Erythroblast (primary cell): ENCODE measurements at regions not wholly inside any gene's neighbourhood (a gene's known extent, or its start where the extent isn't known, plus 50 kb on each side); places are given as distances from the start of the nearest gene placed in this dataset.

ENCODE experiments used
- DNase-seq, 2 experiments: peaks; one replicate each; lab custom pipeline; 2025; lab: John Stamatoyannopoulos, UW
- GATA1 ChIP-seq: IDR thresholded peaks from 2 replicates; pipeline ENCODE4 v1.6.1; 2011; ENCODE audit warnings: low read depth, mild to moderate bottlenecking, control low read depth, low read length, moderate library complexity
- POLR2A ChIP-seq: IDR thresholded peaks from 2 replicates; pipeline ENCODE4 v1.6.1; 2011; ENCODE audit warnings: mild to moderate bottlenecking, low read length

- no peak for TF ChIP-seq GATA1
- no peak for TF ChIP-seq POLR2A
- DNase-seq, result no peak
These were observed 245.4 kb downstream of the DIO2 start for GRCh38 chr14:79965896-79966295.

GRCh38 chr14:79961197-79961596, 250.1 kb downstream of the DIO2 start:
- no peak for TF ChIP-seq POLR2A
- TF ChIP-seq GATA1, result no peak
- no peak for DNase-seq

DNA sequence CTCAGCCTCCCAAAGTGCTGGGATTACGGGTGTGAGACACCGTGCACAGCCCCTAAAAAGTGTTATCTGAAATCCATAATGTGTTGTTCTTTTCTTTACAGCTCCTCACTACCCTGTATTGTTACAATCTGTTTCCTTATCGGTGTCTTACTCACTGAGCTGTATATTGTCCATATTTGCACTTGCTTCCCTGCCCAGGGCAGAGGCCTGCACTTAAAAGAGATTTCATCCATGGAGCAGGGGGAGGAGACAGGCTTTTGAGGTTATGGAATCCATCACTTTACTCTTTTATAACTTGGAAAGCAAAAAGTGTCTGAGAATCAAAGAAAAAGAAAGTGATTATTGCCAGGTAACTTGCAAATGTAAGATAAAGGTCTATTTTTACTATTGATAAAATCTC, 251.0 kb downstream of the DIO2 start:
- no peak for DNase-seq

DNA sequence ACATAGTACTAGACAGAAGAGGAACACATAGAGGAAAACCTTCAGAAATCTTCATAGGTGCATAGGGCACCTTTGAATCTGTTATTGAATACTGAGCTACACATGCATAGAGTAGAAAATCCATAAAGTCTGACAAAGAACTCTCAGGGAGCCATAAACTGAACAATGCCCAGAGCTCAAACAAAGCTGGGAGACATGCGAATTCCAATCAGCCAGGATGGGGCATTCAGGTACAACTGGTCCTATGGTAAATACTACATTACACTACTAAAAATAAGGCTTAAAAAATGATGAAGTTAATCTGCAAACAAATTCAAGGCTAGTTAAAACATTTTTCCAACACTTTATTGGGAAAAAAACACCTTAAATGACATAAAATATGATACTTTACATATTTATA, 259.7 kb downstream of the DIO2 start:
- no peak for DNase-seq
- TF ChIP-seq POLR2A, result no peak
- TF ChIP-seq GATA1, result no peak

More for the DNA sequence above, 251.0 kb downstream of the DIO2 start:
- TF ChIP-seq POLR2A (no peak), GATA1 (no peak)

DNA sequence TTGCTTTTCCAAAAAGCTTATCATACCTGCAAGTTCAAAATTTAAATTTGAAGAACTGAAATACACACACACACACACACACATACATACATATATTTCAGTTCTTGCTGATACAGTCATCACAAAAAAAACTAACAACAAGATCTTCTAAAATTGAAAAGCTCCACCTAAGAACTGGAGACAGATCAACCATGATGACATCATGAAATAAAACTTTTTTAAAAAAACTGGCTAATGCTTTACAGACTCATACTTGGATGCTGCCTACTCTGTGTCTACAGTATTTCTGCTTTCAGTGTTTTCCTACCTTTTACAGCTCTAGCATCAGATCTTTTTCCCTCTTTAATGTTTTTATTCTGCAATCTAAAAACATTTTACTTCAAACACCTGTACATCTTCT, 261.4 kb downstream of the DIO2 start:
- TF ChIP-seq GATA1 (no peak), POLR2A (no peak)
- DNase-seq, result no peak

GRCh38 chr14:79947440-79948054, 263.8 kb downstream of the DIO2 start:
- DNase-seq, result no peak
- TF ChIP-seq POLR2A, result no peak
- no peak for TF ChIP-seq GATA1

DNA sequence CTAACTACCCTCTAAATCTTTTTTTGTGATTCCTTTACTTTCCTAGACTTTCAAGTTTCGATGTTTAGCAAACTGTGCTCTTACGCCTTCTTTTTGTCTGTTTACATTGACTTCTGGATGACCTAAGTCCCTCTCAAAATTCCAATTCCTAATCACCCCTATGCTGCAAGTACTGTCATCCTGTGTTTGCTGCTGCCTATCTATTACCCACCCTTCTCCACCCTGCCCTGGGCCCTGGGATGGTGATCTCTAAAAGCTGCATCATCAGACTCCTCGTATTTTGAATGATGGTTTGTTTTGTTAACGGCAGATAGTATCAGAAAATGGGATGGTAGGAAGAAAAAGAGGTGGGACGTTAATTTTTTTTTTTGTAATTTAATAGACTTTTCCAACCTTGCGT, 272.1 kb downstream of the DIO2 start:
- TF ChIP-seq GATA1 (no peak), POLR2A (no peak)
- no peak for DNase-seq

DNA sequence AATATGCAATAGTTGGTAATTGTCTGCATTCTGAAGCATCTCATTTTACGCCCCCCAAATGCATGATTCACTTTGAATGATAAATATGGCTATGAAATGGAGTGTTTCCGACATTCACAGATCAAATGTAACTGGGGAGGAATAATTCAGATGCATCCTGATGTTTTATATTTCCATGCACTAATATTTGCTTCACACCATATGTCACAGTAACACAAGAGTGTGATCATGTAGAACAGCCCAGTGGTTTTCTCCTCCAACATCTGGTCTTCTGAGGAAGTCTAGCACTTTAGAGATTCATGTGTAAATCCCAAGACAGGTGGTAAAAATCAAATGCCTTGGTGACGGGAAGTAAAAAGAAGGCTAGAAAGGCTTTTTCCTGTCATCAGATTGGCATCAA, 273.1 kb downstream of the DIO2 start:
- DNase-seq, result no peak
- TF ChIP-seq GATA1 (no peak), POLR2A (no peak)

DNA sequence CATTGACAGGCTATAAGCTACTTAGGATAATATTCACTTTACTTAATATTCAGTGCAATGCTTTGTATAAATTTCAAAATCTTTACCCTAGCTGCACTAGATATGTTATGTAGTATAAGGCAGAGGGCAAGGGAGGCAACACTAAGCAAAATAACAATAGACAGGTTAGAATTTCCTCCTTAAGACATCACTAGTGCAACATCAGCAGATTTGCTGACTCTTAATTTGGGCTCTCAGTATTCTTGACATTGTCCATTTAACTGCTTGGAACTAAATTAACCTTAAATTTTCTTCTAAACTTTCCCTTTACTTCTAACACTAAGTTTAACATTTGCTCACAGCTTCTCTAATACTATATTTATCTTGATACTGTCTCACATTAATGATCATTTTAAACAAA, 273.9 kb downstream of the DIO2 start:
- TF ChIP-seq GATA1, result no peak
- no peak for TF ChIP-seq POLR2A
- DNase-seq, result no peak

DNA sequence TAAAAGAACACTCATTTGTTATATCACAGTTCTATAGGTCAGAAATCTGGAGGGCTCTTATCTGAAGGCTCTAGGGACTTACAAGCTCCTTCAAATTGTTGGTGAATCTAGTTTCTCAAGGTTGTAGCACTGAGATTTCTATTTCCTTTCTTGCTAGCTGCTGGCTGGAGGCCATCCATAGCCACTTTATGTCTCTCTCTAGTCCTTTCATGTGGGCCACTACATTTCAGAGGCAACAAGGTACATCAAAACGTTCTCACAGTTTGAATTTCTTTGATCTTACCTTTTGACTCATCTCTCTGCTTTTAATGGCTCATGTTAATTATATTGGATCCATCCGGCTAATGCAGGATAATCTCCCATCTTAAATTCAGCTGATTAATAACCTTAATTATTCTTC, 286.8 kb downstream of the DIO2 start:
- DNase-seq, result no peak
- no peak for TF ChIP-seq POLR2A
- TF ChIP-seq GATA1, result no peak

GRCh38 chr14:79920180-79920692, 291.1 kb downstream of the DIO2 start:
- DNase-seq, result no peak
- TF ChIP-seq GATA1 (no peak), POLR2A (no peak)
